WERI-Rb-1 (cell line): ENCODE measurements at regions not wholly inside any gene's neighbourhood (a gene's known extent, or its start where the extent isn't known, plus 50 kb on each side); places are given as distances from the start of the nearest gene placed in this dataset.

Source experiments
- DNase-seq: peaks from one replicate; pipeline ENCODE4 v3.0.0-alpha.2; 2020
- H3K27ac ChIP-seq: fragments of 250-450 bp; sonication (Bioruptor Pico); 2 replicates; pipeline ENCODE4 v1.5.1; 2020; ENCODE audit warnings: mild to moderate bottlenecking, moderate library complexity
- H3K27me3 ChIP-seq: fragments of 250-450 bp; sonication (Bioruptor Pico); 2 replicates; pipeline ENCODE4 v1.5.1; 2021; ENCODE audit warnings: mild to moderate bottlenecking, low read depth, moderate library complexity; ENCODE audit not compliant: insufficient read depth, severe bottlenecking
- H3K36me3 ChIP-seq: fragments of 250-450 bp; sonication (Bioruptor Pico); 2 replicates; pipeline ENCODE4 v1.5.1; 2020; ENCODE audit warnings: mild to moderate bottlenecking, moderate library complexity
- H3K4me3 ChIP-seq: 2 replicates; pipeline ENCODE4 v1.5.1; 2011; ENCODE audit warnings: low read depth, mild to moderate bottlenecking, control low read depth, low read length
- H3K9me3 ChIP-seq: fragments of 250-450 bp; sonication (Bioruptor Pico); 2 replicates; pipeline ENCODE4 v1.5.1; 2021; ENCODE audit warnings: mild to moderate bottlenecking, moderate library complexity; ENCODE audit not compliant: severe bottlenecking
- CTCF ChIP-seq: IDR thresholded peaks from 2 replicates; pipeline ENCODE4 v1.5.1; 2011; ENCODE audit warnings: low read depth, mild to moderate bottlenecking, control low read depth, inconsistent platforms, low read length

- no peak for TF ChIP-seq CTCF
- no peak overlapping the region for H3K27ac ChIP-seq
- no peak overlapping the region for H3K4me3 ChIP-seq
- H3K36me3 ChIP-seq: no peaks in the 10 kb centered on the region
- no peaks in the 10 kb centered on the region for H3K9me3 ChIP-seq
- DNase-seq: no peak
- peaks cover 32% of the 10 kb centered on the region for H3K27me3 ChIP-seq
These were observed 116.3 kb upstream of the TCF21 start for GRCh38 chr6:133772567-133772966.

- no peak for DNase-seq
- TF ChIP-seq CTCF: no peak
- Histone ChIP-seq H3K27ac (no peak overlapping the region), H3K4me3 (no peak overlapping the region), H3K9me3 (no peaks in the 10 kb centered on the region), H3K36me3 (no peaks in the 10 kb centered on the region), H3K27me3 (peaks cover 34% of the 10 kb centered on the region)
These were observed 115.1 kb upstream of the TCF21 start for GRCh38 chr6:133773776-133774175.

GRCh38 chr6:133774356-133774755, 114.6 kb upstream of the TCF21 start:
- no peak for TF ChIP-seq CTCF
- no peaks in the 10 kb centered on the region for H3K36me3 ChIP-seq
- H3K27ac ChIP-seq: no peak overlapping the region
- no peak overlapping the region for H3K4me3 ChIP-seq
- peaks cover 28% of the 10 kb centered on the region for H3K27me3 ChIP-seq
- no peak for DNase-seq
- no peaks in the 10 kb centered on the region for H3K9me3 ChIP-seq

- Histone ChIP-seq H3K36me3 (no peaks in the 10 kb centered on the region), H3K9me3 (no peaks in the 10 kb centered on the region), H3K27ac (no peak overlapping the region), H3K4me3 (no peak overlapping the region), H3K27me3 (peaks cover 27% of the 10 kb centered on the region)
- DNase-seq: no peak
- no peak for TF ChIP-seq CTCF
These were observed 110.3 kb upstream of the TCF21 start for GRCh38 chr6:133778414-133779130.

GRCh38 chr6:133779916-133780695, 108.8 kb upstream of the TCF21 start:
- no peak overlapping the region for H3K27ac ChIP-seq
- H3K4me3 ChIP-seq: no peak overlapping the region
- no peaks in the 10 kb centered on the region for H3K36me3 ChIP-seq
- no peak for DNase-seq
- no peaks in the 10 kb centered on the region for H3K9me3 ChIP-seq
- H3K27me3 ChIP-seq: peaks cover 26% of the 10 kb centered on the region
- TF ChIP-seq CTCF: no peak

GRCh38 chr6:133786016-133786415, 102.9 kb upstream of the TCF21 start:
- DNase-seq: no peak
- H3K27me3 ChIP-seq: peaks cover 41% of the 10 kb centered on the region
- H3K9me3 ChIP-seq: no peaks in the 10 kb centered on the region
- H3K27ac ChIP-seq: no peak overlapping the region
- H3K36me3 ChIP-seq: no peaks in the 10 kb centered on the region
- no peak overlapping the region for H3K4me3 ChIP-seq
- TF ChIP-seq CTCF: no peak
